WTC11 (cell line): ENCODE measurements at regions not wholly inside any gene's neighbourhood (a gene's known extent, or its start where the extent isn't known, plus 50 kb on each side); places are given as distances from the start of the nearest gene placed in this dataset.

Experiments
- ATAC-seq: fragments of 200-7000 bp; cut with Tn5 transposase; 2 replicates; pipeline ENCODE4 v1.10.0; 2021; ENCODE audit warnings: mild to moderate bottlenecking, moderate library complexity
- CTCF ChIA-PET: fragments of 300-600 bp; sonication (Branson Sonifier 250); formaldehyde crosslinking; loops from one replicate; lab custom pipeline; 2021; ENCODE audit warnings: antibody characterized with exemption; lab: Charles Lee
- POLR2A ChIA-PET: fragments of 350-600 bp; sonication (Branson Sonifier 250); formaldehyde crosslinking; loops from one replicate; lab custom pipeline; 2021; ENCODE audit warnings: antibody characterized with exemption; lab: Charles Lee
- DNase-seq: peaks from one replicate; pipeline ENCODE4 v3.0.0; 2021; ENCODE audit warnings: low spot score
- H3K27ac Mint-ChIP-seq: 2 replicates; pipeline ENCODE4 v1.8.0; 2021; ENCODE audit warnings: mixed read lengths
- H3K27me3 Mint-ChIP-seq: 2 replicates; pipeline ENCODE4 v1.8.0; 2021; ENCODE audit warnings: low read depth, mild to moderate bottlenecking, moderate library complexity, mixed read lengths
- H3K36me3 Mint-ChIP-seq: 2 replicates; pipeline ENCODE4 v1.8.0; 2021; ENCODE audit warnings: mixed read lengths
- H3K4me1 Mint-ChIP-seq: 2 replicates; pipeline ENCODE4 v1.8.0; 2022; ENCODE audit warnings: mixed read lengths
- H3K4me3 Mint-ChIP-seq: 2 replicates; pipeline ENCODE4 v1.8.0; 2021; ENCODE audit warnings: mild to moderate bottlenecking, moderate library complexity, mixed read lengths
- H3K9me3 Mint-ChIP-seq: 2 replicates; pipeline ENCODE4 v1.8.0; 2021; ENCODE audit warnings: mixed read lengths
- ATF6 ChIP-seq: sonication (generic); formaldehyde crosslinking; IDR thresholded peaks from 2 replicates; pipeline ENCODE4 v1.8.1; 2023; ENCODE audit warnings: mild to moderate bottlenecking, missing genetic modification reagents
- FOXJ3 ChIP-seq: sonication (generic); formaldehyde crosslinking; IDR thresholded peaks from 2 replicates; pipeline ENCODE4 v1.9.0; 2021; ENCODE audit warnings: missing genetic modification reagents, mild to moderate bottlenecking, borderline replicate concordance
- IRF1 ChIP-seq: sonication (generic); formaldehyde crosslinking; IDR thresholded peaks from 2 replicates; pipeline ENCODE4 v1.8.0; 2023; ENCODE audit warnings: missing genetic modification reagents
- NFYB ChIP-seq: sonication (generic); formaldehyde crosslinking; conservative IDR thresholded peaks from 2 replicates; pipeline ENCODE4 v1.8.0; 2022; ENCODE audit warnings: low read depth, missing genetic modification reagents
- NR2C2 ChIP-seq: sonication (generic); formaldehyde crosslinking; IDR thresholded peaks from 2 replicates; pipeline ENCODE4 v1.8.0; 2022; ENCODE audit warnings: mild to moderate bottlenecking, missing genetic modification reagents
- TCF7 ChIP-seq: sonication (generic); formaldehyde crosslinking; IDR thresholded peaks from 2 replicates; pipeline ENCODE4 v1.8.0; 2022; ENCODE audit warnings: mild to moderate bottlenecking, low read depth, missing genetic modification reagents, moderate library complexity
- ZNF416 ChIP-seq: fragments of 250-450 bp; sonication (Bioruptor Pico); IDR thresholded peaks from 2 replicates; pipeline ENCODE4 v1.9.0; 2021; ENCODE audit warnings: mild to moderate bottlenecking, inconsistent platforms
- ZNF512 ChIP-seq: sonication (generic); formaldehyde crosslinking; IDR thresholded peaks from 2 replicates; pipeline ENCODE4 v1.8.1; 2022; ENCODE audit warnings: missing genetic modification reagents, borderline replicate concordance
- TF ChIP-seq, protein P1 (sequence below): sonication (generic); formaldehyde crosslinking; IDR thresholded peaks from 2 replicates; pipeline ENCODE4 v1.8.1; 2023; ENCODE audit warnings: mild to moderate bottlenecking, missing genetic modification reagents
- TF ChIP-seq, protein P2 (sequence below): fragments of 250-450 bp; sonication (Bioruptor Pico); IDR thresholded peaks from 2 replicates; pipeline ENCODE4 v1.9.0; 2021; ENCODE audit warnings: mild to moderate bottlenecking, borderline replicate concordance

DNA sequence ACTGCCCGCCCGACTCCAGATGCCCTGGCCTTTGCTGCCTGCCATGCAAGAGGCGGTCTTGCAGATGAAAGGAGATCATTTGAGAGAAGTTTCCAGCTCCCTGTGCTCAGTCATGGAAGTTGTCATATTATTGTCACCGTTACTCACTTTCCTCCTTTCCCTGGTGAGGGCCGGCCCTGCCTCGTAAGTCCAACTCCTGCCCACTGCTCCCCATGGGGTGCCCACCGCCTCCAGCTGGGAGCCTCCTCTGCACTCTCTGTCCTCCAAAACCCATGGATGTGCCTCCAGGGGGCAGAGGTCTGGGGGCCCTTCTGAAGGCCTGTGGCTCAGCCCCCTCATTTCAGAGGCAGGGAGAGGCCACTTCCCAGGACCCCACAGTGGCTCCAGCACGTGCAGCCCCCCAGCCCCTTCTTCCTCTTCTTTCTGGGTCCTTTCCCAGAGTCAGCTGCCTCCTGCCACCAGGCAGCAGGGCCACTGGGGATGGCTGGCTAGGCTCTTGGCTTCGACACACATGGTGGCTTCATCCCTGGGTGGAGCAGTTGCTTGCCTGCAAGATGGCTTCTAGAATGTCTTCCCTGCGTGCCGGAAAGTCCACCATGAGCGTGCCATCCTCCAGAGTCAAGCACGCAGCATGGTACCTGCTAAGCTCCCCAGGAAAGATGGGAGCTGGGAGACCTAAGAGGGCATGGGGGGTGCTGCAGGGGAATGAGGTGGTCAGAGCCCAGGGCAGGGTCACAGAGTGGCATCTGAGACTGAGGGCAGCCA is 97.9 kb upstream of the RUNX3 start:
- no peaks in the 10 kb centered on the region for H3K27me3 Mint-ChIP-seq
- TF ChIP-seq, protein P1, sequence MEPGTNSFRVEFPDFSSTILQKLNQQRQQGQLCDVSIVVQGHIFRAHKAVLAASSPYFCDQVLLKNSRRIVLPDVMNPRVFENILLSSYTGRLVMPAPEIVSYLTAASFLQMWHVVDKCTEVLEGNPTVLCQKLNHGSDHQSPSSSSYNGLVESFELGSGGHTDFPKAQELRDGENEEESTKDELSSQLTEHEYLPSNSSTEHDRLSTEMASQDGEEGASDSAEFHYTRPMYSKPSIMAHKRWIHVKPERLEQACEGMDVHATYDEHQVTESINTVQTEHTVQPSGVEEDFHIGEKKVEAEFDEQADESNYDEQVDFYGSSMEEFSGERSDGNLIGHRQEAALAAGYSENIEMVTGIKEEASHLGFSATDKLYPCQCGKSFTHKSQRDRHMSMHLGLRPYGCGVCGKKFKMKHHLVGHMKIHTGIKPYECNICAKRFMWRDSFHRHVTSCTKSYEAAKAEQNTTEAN (CRISPR knock-in tag) = no peak
- TF ChIP-seq NR2C2 (no peak), IRF1 (no peak), ATF6 (no peak), ZNF512 (CRISPR knock-in tag) (no peak), ZNF416 (no peak)
- ChIA-PET POLR2A (no interaction called here), CTCF (interaction anchor here (0.6 to 2.1 kb wide), 5 partner anchors 9 to 180 kb away, joined by 3 to 9 read pairs (median 3); no protein-coding TSS in a partner anchor)
- H3K9me3 Mint-ChIP-seq = peaks cover 13% of the 10 kb centered on the region
- ATAC-seq (no peak), DNase-seq (no peak)
- peaks cover 18% of the 10 kb centered on the region for H3K4me1 Mint-ChIP-seq
- no peak overlapping the region for H3K4me3 Mint-ChIP-seq
- H3K36me3 Mint-ChIP-seq = 0 out of 2 replicates have a peak, but pooled peaks cover 4% of the 10 kb centered on the region
- H3K27ac Mint-ChIP-seq = no peak overlapping the region

DNA sequence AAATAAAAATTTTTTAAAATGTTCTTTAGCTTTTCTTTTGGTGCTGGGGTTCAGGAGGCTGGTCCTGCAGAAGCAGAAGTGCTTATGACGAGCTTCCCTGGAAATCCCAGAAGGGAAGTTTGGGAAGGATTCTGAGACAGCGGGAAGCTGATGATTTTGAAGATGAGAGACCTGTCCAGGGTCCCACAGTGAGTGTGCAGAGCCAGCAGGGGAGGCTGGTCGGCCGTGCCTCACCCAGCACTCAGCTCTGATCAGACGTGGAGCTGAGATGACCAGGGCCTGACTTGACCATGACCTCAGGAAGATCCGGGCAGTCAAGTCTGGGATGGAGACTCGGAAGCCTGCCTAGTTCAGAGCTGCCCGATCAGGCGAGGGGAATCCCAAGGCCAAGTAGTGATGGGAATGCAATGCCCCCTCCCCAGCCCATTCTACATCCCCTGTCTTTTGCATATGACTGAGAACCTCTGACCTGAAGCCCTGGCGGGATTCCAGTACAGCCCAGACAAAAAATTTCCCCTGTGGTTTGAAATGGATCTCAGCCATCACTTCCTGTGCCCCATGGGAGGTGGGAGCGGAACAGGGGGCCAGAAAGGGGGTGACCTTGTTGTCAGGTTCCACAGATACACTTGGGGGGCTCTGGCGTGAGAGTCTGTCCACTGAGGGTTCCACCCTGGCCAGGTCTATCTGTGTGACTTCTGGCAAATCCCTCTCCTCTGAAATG is 96.8 kb upstream of the RUNX3 start:
- TF ChIP-seq NFYB (no peak), FOXJ3 (no peak), IRF1 (no peak), TCF7 (CRISPR knock-in tag) (no peak)
- TF ChIP-seq, protein P2, sequence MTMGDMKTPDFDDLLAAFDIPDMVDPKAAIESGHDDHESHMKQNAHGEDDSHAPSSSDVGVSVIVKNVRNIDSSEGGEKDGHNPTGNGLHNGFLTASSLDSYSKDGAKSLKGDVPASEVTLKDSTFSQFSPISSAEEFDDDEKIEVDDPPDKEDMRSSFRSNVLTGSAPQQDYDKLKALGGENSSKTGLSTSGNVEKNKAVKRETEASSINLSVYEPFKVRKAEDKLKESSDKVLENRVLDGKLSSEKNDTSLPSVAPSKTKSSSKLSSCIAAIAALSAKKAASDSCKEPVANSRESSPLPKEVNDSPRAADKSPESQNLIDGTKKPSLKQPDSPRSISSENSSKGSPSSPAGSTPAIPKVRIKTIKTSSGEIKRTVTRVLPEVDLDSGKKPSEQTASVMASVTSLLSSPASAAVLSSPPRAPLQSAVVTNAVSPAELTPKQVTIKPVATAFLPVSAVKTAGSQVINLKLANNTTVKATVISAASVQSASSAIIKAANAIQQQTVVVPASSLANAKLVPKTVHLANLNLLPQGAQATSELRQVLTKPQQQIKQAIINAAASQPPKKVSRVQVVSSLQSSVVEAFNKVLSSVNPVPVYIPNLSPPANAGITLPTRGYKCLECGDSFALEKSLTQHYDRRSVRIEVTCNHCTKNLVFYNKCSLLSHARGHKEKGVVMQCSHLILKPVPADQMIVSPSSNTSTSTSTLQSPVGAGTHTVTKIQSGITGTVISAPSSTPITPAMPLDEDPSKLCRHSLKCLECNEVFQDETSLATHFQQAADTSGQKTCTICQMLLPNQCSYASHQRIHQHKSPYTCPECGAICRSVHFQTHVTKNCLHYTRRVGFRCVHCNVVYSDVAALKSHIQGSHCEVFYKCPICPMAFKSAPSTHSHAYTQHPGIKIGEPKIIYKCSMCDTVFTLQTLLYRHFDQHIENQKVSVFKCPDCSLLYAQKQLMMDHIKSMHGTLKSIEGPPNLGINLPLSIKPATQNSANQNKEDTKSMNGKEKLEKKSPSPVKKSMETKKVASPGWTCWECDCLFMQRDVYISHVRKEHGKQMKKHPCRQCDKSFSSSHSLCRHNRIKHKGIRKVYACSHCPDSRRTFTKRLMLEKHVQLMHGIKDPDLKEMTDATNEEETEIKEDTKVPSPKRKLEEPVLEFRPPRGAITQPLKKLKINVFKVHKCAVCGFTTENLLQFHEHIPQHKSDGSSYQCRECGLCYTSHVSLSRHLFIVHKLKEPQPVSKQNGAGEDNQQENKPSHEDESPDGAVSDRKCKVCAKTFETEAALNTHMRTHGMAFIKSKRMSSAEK (CRISPR knock-in tag) = no peak
- H3K36me3 Mint-ChIP-seq = 0 out of 2 replicates have a peak, but pooled peaks cover 4% of the 10 kb centered on the region
- ChIA-PET POLR2A (no interaction called here), CTCF (interaction anchor here (0.6 to 2.1 kb wide), 11 partner anchors 9 to 339 kb away, joined by 3 to 18 read pairs (median 3); no protein-coding TSS in a partner anchor)
- DNase-seq (no peak), ATAC-seq (peak; percentile 73)
- H3K27ac Mint-ChIP-seq = no peak overlapping the region
- peaks cover 21% of the 10 kb centered on the region for H3K4me1 Mint-ChIP-seq
- H3K27me3 Mint-ChIP-seq = no peaks in the 10 kb centered on the region
- peaks cover 13% of the 10 kb centered on the region for H3K9me3 Mint-ChIP-seq
- no peak overlapping the region for H3K4me3 Mint-ChIP-seq
